Testis (tissue), 2 donors: ENCODE measurements at regions not wholly inside any gene's neighbourhood (a gene's known extent, or its start where the extent isn't known, plus 50 kb on each side); places are given as distances from the start of the nearest gene placed in this dataset.

ENCODE experiments used
- CTCF ChIP-seq, 3 experiments: fragments of 450-650 bp in 2 of 3; fragments of 200-600 bp in 1 of 3; sonication (generic) in 1 of 3; IDR thresholded peaks; one replicate each; pipeline ENCODE4 v1.5.1; 2016 to 2019; ENCODE audit warnings: antibody characterized with exemption in 3 of 3, mild to moderate bottlenecking in 2 of 3, moderate library complexity in 1 of 3
- POLR2A ChIP-seq: fragments of 450-650 bp; IDR thresholded peaks from one replicate; pipeline ENCODE4 v1.6.1; 2017; ENCODE audit warnings: antibody characterized with exemption, mild to moderate bottlenecking, moderate library complexity

GRCh38 chr13:33610438-33611120 lies 207.4 kb upstream of the RFC3 start:
- TF ChIP-seq POLR2A (no peak), CTCF (IDR thresholded peaks at IDR 0.05) (no peak)
